Lung (tissue), 11 donors: ENCODE measurements at regions not wholly inside any gene's neighbourhood (a gene's known extent, or its start where the extent isn't known, plus 50 kb on each side); places are given as distances from the start of the nearest gene placed in this dataset.

Experiments used
- ATAC-seq: fragments of 200-7000 bp; cut with Tn5 transposase; one replicate; pipeline ENCODE4 v1.9.1; 2020; ENCODE audit warnings: moderate number of reproducible peaks; ENCODE audit not compliant: insufficient read depth, low FRiP score
- DNase-seq, 3 donors: peaks; one replicate each; pipeline ENCODE4 v3.0.0-alpha.2; 2013 to 2017
- H3K27ac ChIP-seq, 2 donors: one replicate each; pipeline ENCODE4 v1.5.1; 2013; ENCODE audit warnings: mild to moderate bottlenecking in 2 of 2, moderate library complexity in 2 of 2, control low read depth in 1 of 2, inconsistent platforms in 1 of 2, low read depth in 1 of 2, low read length in 1 of 2
- H3K27me3 ChIP-seq, 3 donors: one replicate each; pipeline ENCODE4 v1.5.1; 2013; ENCODE audit warnings: low read length in 2 of 3; ENCODE audit not compliant: control insufficient read depth in 3 of 3, insufficient read depth in 3 of 3
- H3K36me3 ChIP-seq, 4 donors: one replicate each; pipeline ENCODE4 v1.5.1; 2013; ENCODE audit warnings: low read length in 4 of 4, mild to moderate bottlenecking in 1 of 4, moderate library complexity in 1 of 4; ENCODE audit not compliant: control insufficient read depth in 4 of 4, insufficient read depth in 4 of 4
- H3K4me1 ChIP-seq, 5 donors: one replicate each; pipeline ENCODE4 v1.5.1; 2013; ENCODE audit warnings: low read length in 5 of 5, mild to moderate bottlenecking in 2 of 5, moderate library complexity in 1 of 5; ENCODE audit not compliant: control insufficient read depth in 5 of 5, insufficient read depth in 5 of 5
- H3K4me3 ChIP-seq: one replicate; pipeline ENCODE4 v1.5.1; 2013; ENCODE audit warnings: mild to moderate bottlenecking, control low read depth, moderate library complexity
- H3K9ac ChIP-seq, 2 donors: one replicate each; pipeline ENCODE4 v1.5.1; 2013; ENCODE audit warnings: low read length in 2 of 2, control low read depth in 1 of 2; ENCODE audit not compliant: insufficient read depth in 1 of 2
- H3K9me3 ChIP-seq, 4 donors: one replicate each; pipeline ENCODE4 v1.5.1; 2013; ENCODE audit warnings: low read length in 3 of 4, mild to moderate bottlenecking in 1 of 4, moderate library complexity in 1 of 4; ENCODE audit not compliant: control insufficient read depth in 4 of 4, insufficient read depth in 3 of 4
- whole genome bisulfite sequencing, 2 donors: extraction: QIAGEN DNeasy Blood & Tissue Kit; methylation state at CpG; one replicate each; pipeline ENCODE4 v1.1.7; 2013; 5-methylcytosine and 5-hydroxymethylcytosine counted together
- TF ChIP-seq, protein P1 (sequence below): IDR thresholded peaks from 2 replicates; pipeline ENCODE4 v1.5.1; 2012; ENCODE audit warnings: mild to moderate bottlenecking; ENCODE audit errors: control extremely low read depth, extremely low read depth
- donor health status: control.
- donor health status: control.
- donor health status: Bipolar disorder and iron deficiency.
- donor health status: healthy.
- donor health status: DM: yes; HTN: yes; CAD: no.

DNA sequence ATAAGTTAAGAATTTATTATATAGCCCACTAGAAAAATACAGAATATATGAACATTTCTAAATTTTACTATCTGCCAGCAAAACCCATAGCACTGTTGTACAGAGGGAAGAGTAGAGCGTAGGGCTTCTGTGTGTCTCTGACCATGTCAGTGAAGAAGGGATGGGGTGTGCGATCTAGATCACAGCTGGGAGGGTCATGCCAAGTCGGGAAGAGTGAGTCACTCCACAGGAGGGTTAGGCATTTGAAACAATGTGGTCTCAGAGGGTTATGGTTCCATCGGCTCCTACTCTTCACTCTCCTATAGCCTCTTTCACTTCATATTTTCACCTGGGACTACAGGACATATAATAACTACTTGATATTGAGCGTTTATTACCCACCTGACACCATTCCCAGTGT, 185.1 kb upstream of the DDHD1 start:
- H3K9me3 ChIP-seq, result peaks cover 0 to 3% (median 0%) of the 10 kb centered on the region in 4 donors
- WGBS, 2 donors, result 87 to 91% methylated on average over 5 of the region's 5 CpGs

DNA sequence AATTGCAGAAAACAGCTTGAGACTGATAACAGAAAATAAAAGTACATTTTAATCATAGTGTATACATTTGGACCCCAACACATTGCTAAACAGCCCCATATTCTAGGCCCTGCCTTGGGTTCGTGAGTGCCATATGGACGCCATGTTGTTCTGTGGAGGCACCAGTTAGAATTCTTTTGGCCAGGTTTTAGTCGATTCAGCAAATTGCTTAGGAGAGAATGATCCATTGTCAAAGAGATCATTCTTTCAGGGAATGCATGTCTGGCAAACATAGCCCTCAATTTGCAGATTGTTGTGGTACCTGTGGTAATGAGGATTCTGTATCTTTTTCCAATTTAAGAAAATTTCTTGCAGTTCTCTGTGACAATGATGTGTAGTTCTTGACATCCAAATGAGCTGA, 183.6 kb upstream of the DDHD1 start:
- Histone ChIP-seq H3K9ac (no peak overlapping the region), H3K36me3 (no peaks in the 10 kb centered on the region), H3K9me3 (peaks cover 0 to 3% (median 0%) of the 10 kb centered on the region in 4 donors), H3K27me3 (no peaks in the 10 kb centered on the region), H3K27ac (no peak overlapping the region), H3K4me1 (no peaks in the 10 kb centered on the region), H3K4me3 (no peak overlapping the region)
- ATAC-seq (no peak), DNase-seq (no peak)
- TF ChIP-seq, protein P1, sequence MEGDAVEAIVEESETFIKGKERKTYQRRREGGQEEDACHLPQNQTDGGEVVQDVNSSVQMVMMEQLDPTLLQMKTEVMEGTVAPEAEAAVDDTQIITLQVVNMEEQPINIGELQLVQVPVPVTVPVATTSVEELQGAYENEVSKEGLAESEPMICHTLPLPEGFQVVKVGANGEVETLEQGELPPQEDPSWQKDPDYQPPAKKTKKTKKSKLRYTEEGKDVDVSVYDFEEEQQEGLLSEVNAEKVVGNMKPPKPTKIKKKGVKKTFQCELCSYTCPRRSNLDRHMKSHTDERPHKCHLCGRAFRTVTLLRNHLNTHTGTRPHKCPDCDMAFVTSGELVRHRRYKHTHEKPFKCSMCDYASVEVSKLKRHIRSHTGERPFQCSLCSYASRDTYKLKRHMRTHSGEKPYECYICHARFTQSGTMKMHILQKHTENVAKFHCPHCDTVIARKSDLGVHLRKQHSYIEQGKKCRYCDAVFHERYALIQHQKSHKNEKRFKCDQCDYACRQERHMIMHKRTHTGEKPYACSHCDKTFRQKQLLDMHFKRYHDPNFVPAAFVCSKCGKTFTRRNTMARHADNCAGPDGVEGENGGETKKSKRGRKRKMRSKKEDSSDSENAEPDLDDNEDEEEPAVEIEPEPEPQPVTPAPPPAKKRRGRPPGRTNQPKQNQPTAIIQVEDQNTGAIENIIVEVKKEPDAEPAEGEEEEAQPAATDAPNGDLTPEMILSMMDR, result no peak
- WGBS, 2 donors, result 97 to 98% methylated on average over 3 of the region's 3 CpGs

More for the DNA sequence above, 185.1 kb upstream of the DDHD1 start:
- Histone ChIP-seq H3K36me3 (no peaks in the 10 kb centered on the region), H3K4me3 (no peak overlapping the region), H3K4me1 (no peaks in the 10 kb centered on the region), H3K27ac (no peak overlapping the region), H3K27me3 (no peaks in the 10 kb centered on the region), H3K9ac (no peak overlapping the region)
- ATAC-seq (no peak), DNase-seq (no peak)
- TF ChIP-seq, protein P1, result no peak

DNA sequence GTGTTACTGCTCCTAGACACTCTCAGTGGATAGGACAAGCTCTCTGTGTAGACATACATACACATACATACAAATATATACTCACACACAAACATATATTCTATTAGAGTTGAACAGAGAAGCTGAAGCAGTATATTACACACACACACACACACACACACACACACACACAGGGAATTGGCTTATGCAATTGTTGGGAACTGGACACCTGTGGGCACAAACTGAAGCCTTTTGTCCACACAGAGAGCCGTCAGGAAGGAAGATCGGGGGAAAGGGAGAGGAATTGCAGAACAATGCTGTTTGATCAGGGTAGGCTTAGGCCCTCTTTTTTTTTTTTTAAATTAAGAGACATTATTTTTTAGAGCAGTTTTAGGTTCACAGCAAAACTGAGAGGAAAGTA, 180.7 kb upstream of the DDHD1 start:
- Histone ChIP-seq H3K4me3 (no peak overlapping the region), H3K27ac (no peak overlapping the region), H3K9me3 (peaks cover 0 to 3% (median 0%) of the 10 kb centered on the region in 4 donors), H3K27me3 (no peaks in the 10 kb centered on the region), H3K36me3 (no peaks in the 10 kb centered on the region), H3K4me1 (peaks cover 0 to 12% (median 0%) of the 10 kb centered on the region in 5 donors), H3K9ac (no peak overlapping the region)
- ATAC-seq (no peak), DNase-seq (no peak)
- WGBS, 2 donors, result 82 to 91% methylated on average over 2 of the region's 2 CpGs
- TF ChIP-seq, protein P1, result no peak

DNA sequence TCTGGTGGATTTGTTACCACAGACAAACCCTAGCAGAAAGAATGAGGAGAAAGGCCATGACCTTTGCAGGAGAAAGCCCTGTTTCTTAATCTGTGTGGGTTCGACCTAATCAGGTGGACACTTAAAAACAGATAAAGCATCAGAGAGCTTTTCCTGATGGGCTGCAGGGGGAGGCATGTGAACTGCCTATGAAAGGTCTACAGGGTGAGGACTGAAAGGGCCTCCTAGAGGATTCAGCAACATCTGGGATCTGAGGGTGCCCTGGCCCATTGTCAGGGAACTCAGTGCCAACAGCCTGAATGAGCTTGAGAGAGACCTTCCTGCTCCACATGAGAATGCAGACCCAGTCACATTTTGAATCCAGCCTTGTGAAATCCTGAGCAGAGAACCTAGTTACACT, 178.8 kb upstream of the DDHD1 start:
- H3K4me1 ChIP-seq, result peaks cover 0 to 18% (median 0%) of the 10 kb centered on the region in 5 donors
- no peak for ATAC-seq

More for the DNA sequence above, 178.8 kb upstream of the DDHD1 start:
- Histone ChIP-seq H3K27me3 (no peaks in the 10 kb centered on the region), H3K4me3 (no peak overlapping the region), H3K36me3 (no peaks in the 10 kb centered on the region), H3K9ac (no peak overlapping the region), H3K9me3 (peaks cover 0 to 3% (median 0%) of the 10 kb centered on the region in 4 donors), H3K27ac (no peak overlapping the region)
- 86 to 94% methylated on average over 1 of the region's 1 CpG for WGBS, 2 donors
- no peak for DNase-seq
- TF ChIP-seq, protein P1, result no peak
